ENCODE measurements at regions not wholly inside any gene's neighbourhood (a gene's known extent, or its start where the extent isn't known, plus 50 kb on each side); places are given as distances from the start of the nearest gene placed in this dataset.

- DNase-seq (ENCODE audit: low spot score) = peak; percentile 42
Observed at GRCh38 chr3:159616234-159616825, 372.3 kb upstream of the IL12A start.

DNA sequence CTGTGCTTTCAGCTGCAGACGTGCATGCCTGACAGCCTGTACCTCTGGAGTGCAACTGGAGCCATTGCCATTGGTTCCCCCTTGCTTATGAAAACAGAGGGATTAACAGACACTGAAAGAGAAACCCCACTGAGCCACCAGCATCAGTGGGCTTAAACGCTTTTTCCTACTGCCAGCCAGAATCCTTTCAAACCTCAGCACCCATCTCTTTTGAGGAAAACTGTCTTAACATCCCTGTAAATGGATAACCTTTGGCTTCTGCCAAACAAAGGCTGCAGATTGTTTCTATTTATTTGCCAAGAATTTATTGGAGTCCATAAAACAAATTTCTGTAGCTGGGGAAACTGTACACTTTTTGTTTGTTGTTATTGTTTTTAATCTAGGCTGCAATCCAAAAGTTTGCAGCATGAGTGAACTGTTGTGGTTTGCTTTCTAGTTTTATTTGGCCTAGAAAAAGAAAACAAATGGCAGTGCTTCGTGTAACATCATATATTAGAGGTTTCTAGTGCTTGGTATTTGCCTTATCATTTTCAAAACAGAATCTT, 369.2 kb upstream of the IL12A start:
- no peak for DNase-seq (ENCODE audit: low spot score)

DNA sequence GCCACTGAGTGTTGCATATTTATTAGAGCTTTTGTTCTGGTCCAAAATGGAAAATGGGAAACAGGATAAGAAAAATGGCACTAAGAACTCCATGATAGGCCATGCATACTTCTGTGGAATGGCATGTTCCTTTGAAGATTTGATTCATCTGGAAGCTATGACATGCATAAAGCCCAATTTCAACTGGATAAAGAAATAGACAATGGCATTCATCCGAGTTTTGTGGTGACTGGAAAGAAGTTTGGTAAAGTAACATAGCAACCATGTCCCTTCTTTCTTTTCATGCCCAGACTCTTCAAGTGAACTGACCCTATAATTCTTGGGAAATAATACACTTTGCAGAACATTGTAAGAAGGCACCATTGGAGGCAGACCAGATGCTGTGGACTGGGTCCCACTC, 368.4 kb upstream of the IL12A start:
- no peak for DNase-seq (ENCODE audit: low spot score)

DNA sequence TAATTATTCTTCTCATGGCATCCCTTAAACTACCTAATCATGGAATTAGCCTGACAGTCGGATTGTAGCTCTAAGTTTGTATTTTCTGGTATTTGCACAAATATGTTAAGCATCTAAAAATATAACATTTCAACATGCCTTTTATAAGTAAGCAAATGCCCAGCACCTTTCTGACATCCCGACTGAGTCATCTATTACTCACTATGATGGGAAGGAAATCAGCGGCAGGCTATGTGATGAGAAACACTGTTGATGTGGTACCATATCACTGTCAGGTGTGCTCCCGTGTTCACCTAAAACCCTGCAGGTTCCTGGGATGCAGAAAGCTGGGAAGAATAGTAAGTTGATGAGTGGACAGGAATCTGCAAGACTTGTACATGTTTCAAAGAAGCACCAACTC, 367.8 kb upstream of the IL12A start:
- no peak for DNase-seq (ENCODE audit: low spot score)

- DNase-seq (ENCODE audit: low spot score) = no peak
Observed at GRCh38 chr3:159624616-159625015, 364.0 kb upstream of the IL12A start.

- no peak for DNase-seq (ENCODE audit: low spot score)
Observed at GRCh38 chr3:159625594-159625993, 363.0 kb upstream of the IL12A start.

- no peak for DNase-seq (ENCODE audit: low spot score)
Observed at GRCh38 chr3:159626598-159626997, 362.0 kb upstream of the IL12A start.

- no peak for DNase-seq (ENCODE audit: low spot score)
Observed at GRCh38 chr3:159627229-159627628, 361.4 kb upstream of the IL12A start.

- no peak for DNase-seq (ENCODE audit: low spot score)
Observed at GRCh38 chr3:159627634-159628033, 361.0 kb upstream of the IL12A start.

GRCh38 chr3:159629329-159630084, 359.1 kb upstream of the IL12A start:
- no peak for DNase-seq (ENCODE audit: low spot score)

- no peak for DNase-seq (ENCODE audit: low spot score)
Observed at GRCh38 chr3:159631226-159631625, 357.4 kb upstream of the IL12A start.

- DNase-seq (ENCODE audit: low spot score) = no peak
Observed at GRCh38 chr3:159632128-159632527, 356.5 kb upstream of the IL12A start.

- DNase-seq (ENCODE audit: low spot score) = no peak
Observed at GRCh38 chr3:159632851-159633250, 355.8 kb upstream of the IL12A start.

GRCh38 chr3:159634483-159634882, 354.2 kb upstream of the IL12A start:
- no peak for DNase-seq (ENCODE audit: low spot score)

GRCh38 chr3:159635047-159635641, 353.5 kb upstream of the IL12A start:
- DNase-seq (ENCODE audit: low spot score) = no peak

- no peak for DNase-seq (ENCODE audit: low spot score)
Observed at GRCh38 chr3:159637883-159638542, 350.6 kb upstream of the IL12A start.

DNA sequence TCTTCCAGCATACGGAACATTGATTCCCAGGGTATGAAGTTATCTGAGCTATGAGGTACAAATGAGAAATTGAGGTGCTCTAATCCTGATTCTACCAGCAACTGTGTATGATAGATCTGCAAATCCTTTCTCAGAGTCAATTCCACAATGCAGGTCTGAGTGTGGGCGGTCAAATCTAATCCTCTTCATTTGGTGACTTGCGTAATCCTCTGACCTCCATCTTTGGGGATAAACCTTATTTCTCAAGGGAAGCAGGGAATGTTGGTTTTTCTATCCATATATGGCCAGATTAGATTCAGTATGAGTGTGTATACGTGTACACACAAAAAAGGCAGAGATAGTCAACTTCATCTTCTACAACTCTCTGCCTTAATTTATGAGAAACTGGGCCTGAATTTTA, 348.4 kb upstream of the IL12A start:
- no peak for DNase-seq (ENCODE audit: low spot score)

DNA sequence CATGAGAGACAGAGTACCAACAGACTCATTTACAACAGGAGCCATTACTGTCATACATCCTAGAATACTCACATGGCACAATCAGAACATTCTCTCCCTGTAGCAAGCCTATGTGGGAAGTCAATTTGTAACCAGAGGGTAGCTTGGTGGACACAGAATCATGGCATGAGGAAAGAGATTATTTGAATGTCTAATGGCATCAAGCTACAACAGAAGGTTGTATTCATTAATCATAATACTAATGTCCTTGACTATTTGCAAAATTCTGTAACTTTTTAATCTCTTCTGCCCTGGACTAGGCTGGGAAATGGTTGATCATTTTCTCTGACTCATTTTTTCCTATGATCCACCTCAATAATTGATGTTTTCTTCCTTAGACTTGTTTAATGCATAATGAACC, 345.2 kb upstream of the IL12A start:
- DNase-seq (ENCODE audit: low spot score) = no peak

GRCh38 chr3:159645874-159646273, 342.8 kb upstream of the IL12A start:
- DNase-seq (ENCODE audit: low spot score) = no peak

- DNase-seq (ENCODE audit: low spot score) = no peak
Observed at GRCh38 chr3:159649951-159650350, 338.7 kb upstream of the IL12A start.

DNA sequence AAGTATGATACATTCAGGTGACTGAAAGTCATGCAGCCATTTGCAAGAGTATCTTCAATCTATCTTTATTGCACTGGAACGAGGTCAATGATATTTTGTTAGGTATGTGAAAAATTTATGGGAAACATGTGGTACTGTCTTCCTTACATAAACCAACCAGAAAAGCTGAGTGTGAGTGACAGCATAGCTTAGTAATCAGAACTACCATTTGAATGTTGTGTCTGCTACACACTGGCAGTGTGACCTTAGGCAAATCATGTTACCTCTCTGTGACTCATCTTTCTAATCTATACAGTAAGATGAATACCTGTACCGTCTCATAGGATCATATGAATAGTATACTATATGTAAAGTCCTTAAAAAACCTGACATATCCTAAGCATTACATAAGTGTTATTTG, 337.9 kb upstream of the IL12A start:
- no peak for DNase-seq (ENCODE audit: low spot score)

GRCh38 chr3:159652452-159652851, 336.2 kb upstream of the IL12A start:
- no peak for DNase-seq (ENCODE audit: low spot score)

All from mucosa of gallbladder (tissue), 1 donor.